Brain microvascular endothelial cell (primary cell): ENCODE measurements at regions not wholly inside any gene's neighbourhood (a gene's known extent, or its start where the extent isn't known, plus 50 kb on each side); places are given as distances from the start of the nearest gene placed in this dataset.

Source experiments
- DNase-seq: peaks from one replicate; pipeline ENCODE4 v3.0.0-alpha.2; 2020
- H3K27ac ChIP-seq: fragments of 250-450 bp; sonication (Bioruptor Pico); 2 replicates; pipeline ENCODE4 v1.5.1; 2020; ENCODE audit warnings: mild to moderate bottlenecking, moderate library complexity
- H3K27me3 ChIP-seq: fragments of 250-450 bp; sonication (Bioruptor Pico); replicated peaks from 2 replicates; pipeline ENCODE4 v1.5.1; 2020; ENCODE audit warnings: mild to moderate bottlenecking
- H3K36me3 ChIP-seq: fragments of 250-450 bp; sonication (Bioruptor Pico); replicated peaks from 2 replicates; pipeline ENCODE4 v1.5.1; 2020; ENCODE audit warnings: mild to moderate bottlenecking
- H3K4me3 ChIP-seq: 2 replicates; pipeline ENCODE4 v1.5.1; 2011; ENCODE audit warnings: low read depth, mild to moderate bottlenecking, control low read depth, low read length, moderate library complexity
- in situ Hi-C: cut with HindIII; loops from 2 replicates; pipeline ENCODE4 v1.10.0; 2017; ENCODE audit warnings: low sequenced_read_pairs, low pct_ligation_motif_present
- TF ChIP-seq, protein P1 (sequence below): IDR thresholded peaks from 2 replicates; pipeline ENCODE4 v1.5.1; 2011; ENCODE audit warnings: low read depth, mild to moderate bottlenecking, moderate library complexity, low read length, control low read depth, inconsistent platforms; ENCODE audit errors: missing control alignments

DNA sequence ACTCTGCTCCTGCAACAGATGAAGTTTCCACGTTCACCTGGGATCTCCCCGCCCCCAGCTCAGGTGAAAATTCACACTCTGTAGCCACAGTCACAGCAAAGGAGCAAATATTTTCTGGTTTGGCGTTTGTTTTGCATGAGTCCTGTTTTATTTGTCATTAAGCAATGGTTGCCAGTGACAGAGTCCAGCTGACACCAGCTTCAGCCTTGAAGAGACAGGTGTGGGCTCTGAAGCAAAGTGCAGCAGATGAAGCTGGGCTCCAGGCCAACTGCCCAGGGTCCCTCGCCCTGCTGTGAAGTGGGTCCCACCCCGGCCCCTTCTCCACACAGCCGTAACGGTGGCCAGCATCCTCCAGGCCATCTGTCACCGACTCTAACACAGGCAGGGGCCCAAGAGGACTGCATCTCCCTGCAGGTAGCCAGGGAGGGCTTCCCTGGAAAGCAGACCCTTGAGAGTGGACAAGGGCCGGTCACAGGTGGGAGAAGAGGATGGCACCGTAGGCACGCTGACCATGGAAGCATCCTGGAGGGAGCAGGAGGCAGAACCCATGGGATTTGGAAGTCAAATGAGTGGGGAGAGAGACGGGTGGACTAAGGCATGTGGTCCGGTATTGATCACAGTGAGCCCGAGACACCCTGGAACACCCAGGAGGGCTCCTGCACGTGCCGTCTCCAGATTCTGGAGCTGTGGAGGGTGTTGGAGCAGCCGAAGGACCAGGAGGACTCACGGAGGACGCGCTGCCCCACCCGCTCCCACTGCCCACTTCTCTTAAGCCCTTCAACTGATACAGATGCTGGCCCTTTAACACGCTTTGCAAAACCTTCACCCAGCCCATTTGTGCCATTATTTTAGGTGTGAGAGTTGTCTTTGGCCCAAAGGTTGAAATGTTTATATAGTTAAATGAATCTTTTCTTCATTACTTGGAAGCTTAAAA, 294.5 kb downstream of the BRD1 start:
- TF ChIP-seq, protein P1, sequence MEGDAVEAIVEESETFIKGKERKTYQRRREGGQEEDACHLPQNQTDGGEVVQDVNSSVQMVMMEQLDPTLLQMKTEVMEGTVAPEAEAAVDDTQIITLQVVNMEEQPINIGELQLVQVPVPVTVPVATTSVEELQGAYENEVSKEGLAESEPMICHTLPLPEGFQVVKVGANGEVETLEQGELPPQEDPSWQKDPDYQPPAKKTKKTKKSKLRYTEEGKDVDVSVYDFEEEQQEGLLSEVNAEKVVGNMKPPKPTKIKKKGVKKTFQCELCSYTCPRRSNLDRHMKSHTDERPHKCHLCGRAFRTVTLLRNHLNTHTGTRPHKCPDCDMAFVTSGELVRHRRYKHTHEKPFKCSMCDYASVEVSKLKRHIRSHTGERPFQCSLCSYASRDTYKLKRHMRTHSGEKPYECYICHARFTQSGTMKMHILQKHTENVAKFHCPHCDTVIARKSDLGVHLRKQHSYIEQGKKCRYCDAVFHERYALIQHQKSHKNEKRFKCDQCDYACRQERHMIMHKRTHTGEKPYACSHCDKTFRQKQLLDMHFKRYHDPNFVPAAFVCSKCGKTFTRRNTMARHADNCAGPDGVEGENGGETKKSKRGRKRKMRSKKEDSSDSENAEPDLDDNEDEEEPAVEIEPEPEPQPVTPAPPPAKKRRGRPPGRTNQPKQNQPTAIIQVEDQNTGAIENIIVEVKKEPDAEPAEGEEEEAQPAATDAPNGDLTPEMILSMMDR = no peak
- Histone ChIP-seq H3K36me3 (no peaks in the 10 kb centered on the region), H3K4me3 (no peak overlapping the region), H3K27ac (no peak overlapping the region), H3K27me3 (no peaks in the 10 kb centered on the region)
- DNase-seq = no peak
- in situ Hi-C loops = no loop called here

DNA sequence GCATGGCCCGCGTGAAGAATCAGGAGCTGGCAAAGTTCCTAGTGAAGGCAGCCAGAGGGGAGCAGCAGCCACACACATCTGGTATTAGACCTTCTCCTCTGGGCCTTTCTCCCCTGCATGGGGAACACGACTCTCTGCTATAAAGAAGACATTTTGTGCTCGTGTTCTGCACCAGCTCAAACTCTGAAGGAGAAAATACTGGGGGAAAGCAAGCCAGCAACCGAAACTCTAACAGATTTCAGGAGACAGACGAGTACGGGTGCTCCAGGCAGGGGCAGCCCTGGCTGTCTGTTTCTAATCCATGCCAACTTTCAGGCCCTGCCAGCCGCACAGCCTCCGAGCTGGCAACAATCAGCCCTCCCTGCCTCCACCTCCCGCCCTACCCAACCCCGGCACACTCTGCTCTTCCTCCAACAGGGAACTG, 296.3 kb downstream of the BRD1 start:
- no peaks in the 10 kb centered on the region for H3K27me3 ChIP-seq
- in situ Hi-C loops = no loop called here
- H3K36me3 ChIP-seq = no peaks in the 10 kb centered on the region
- DNase-seq = no peak
- H3K4me3 ChIP-seq = no peak overlapping the region
- TF ChIP-seq, protein P1 = no peak
- H3K27ac ChIP-seq = no peak overlapping the region

DNA sequence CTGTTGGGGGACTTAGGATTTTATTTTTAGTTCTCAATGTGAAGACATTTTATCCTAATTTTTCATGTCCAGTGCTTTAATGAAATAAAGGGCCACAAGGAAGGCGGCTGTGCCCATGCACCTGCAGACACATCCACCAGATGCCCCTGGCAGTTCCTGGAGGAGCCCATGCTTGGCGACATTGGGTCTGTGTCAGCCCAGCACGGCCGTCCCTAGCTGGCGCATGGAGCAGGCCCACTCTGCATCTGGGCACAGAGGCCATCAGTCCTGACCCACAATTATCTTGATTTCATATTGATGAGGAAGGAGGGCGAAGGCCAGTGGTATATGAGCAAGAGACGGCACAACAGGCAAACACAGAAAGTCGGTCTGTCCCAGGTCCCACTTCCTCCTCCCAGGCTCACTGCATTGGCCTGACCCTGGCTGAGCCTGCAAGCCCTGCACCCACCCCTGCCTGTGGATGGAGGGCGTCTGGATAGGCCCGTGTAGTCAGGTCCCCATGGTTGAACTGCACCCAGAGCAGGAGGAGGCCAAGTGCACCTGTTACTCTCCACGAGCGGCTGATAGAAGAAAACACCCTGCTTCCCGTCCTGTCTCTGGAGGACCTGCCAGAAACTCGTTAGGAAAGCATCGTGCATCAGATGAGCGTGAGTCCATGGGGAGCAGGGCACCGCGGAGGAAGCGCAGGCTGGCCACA, 296.9 kb downstream of the BRD1 start:
- DNase-seq = no peak
- Histone ChIP-seq H3K36me3 (no peaks in the 10 kb centered on the region), H3K27ac (no peak overlapping the region), H3K4me3 (no peak overlapping the region), H3K27me3 (no peaks in the 10 kb centered on the region)
- in situ Hi-C loops = no loop called here
- TF ChIP-seq, protein P1 = no peak

DNA sequence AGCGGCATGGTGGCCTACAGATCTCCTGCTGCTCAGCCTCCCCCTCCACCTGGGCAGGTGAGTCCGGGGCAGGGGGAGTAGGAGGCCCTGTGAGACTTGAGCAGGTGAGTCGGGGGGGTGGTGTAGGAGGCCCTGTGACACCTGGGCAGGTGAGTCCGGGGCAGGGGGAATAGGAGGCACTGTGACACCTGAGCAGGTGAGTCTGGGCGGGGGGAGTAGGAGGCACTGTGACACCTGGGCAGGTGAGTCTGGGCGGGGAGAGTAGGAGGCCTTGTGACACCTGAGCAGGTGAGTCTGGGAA, 299.3 kb downstream of the BRD1 start:
- Histone ChIP-seq H3K4me3 (no peak overlapping the region), H3K27ac (no peak overlapping the region), H3K27me3 (no peaks in the 10 kb centered on the region), H3K36me3 (no peaks in the 10 kb centered on the region)
- no peak for DNase-seq
- TF ChIP-seq, protein P1 = no peak
- in situ Hi-C loops = no loop called here

DNA sequence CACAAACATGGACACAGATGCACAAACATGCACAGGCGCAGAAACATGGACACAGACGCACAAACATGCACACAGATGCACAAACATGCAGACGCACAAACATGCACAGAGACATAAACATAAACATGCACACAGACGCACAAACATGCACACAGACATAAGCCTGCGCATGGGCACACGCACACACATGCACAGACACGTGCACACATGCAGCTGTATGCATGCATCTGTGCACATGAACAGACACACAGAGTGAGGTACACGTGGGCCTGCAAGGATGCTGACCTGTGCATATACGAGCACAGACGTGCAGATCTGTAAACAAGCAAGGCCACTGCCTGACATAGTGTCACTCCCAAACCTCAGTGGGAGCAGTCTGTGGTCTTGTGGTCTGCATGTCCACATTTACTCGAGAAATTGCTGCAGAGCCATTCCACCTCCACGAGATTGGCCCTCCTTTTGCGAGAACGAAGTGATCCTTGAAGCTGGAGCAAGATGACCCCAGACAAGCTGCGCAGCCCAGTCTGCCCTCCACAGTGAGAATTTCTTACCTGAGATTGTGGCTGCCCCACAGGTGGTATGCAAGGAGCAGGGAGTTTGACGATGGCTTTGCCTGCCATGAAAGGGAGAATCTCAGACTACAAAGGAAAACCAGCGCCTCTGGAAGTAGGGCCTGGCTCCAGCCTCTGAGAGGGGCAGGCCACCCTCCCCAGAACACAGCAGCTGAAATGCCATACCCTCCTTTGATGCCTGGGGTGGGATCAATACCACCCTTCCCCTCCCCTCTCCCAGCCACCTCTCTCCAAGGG, 299.9 kb downstream of the BRD1 start:
- in situ Hi-C loops = no loop called here
- no peaks in the 10 kb centered on the region for H3K36me3 ChIP-seq
- DNase-seq = no peak
- H3K27ac ChIP-seq = no peak overlapping the region
- TF ChIP-seq, protein P1 = no peak
- H3K4me3 ChIP-seq = no peak overlapping the region
- H3K27me3 ChIP-seq = no peaks in the 10 kb centered on the region
